Liver (tissue), 7 donors: ENCODE measurements at regions not wholly inside any gene's neighbourhood (a gene's known extent, or its start where the extent isn't known, plus 50 kb on each side); places are given as distances from the start of the nearest gene placed in this dataset.

Source experiments
- DNase-seq: peaks from one replicate; pipeline ENCODE4 v3.0.0-alpha.2; 2017; ENCODE audit warnings: low spot score
- H3K27ac ChIP-seq, 2 donors: one replicate each; pipeline ENCODE4 v1.7.0; 2013; ENCODE audit warnings: inconsistent platforms in 2 of 2, low read length in 2 of 2, control low read depth in 1 of 2, low read depth in 1 of 2, mild to moderate bottlenecking in 1 of 2
- H3K27me3 ChIP-seq, 4 donors: one replicate each; pipeline versions ENCODE4 v1.6.1 to v1.7.0; 2013; ENCODE audit warnings: low read length in 3 of 4, inconsistent platforms in 1 of 4, mild to moderate bottlenecking in 1 of 4, moderate library complexity in 1 of 4; ENCODE audit not compliant: control insufficient read depth in 4 of 4, insufficient read depth in 4 of 4
- H3K36me3 ChIP-seq, 4 donors: one replicate each; pipeline versions ENCODE4 v1.6.1 to v1.7.0; 2013; ENCODE audit warnings: low read length in 3 of 4, mild to moderate bottlenecking in 3 of 4, low read depth in 1 of 4, moderate library complexity in 1 of 4; ENCODE audit not compliant: control insufficient read depth in 4 of 4, insufficient read depth in 3 of 4
- H3K4me1 ChIP-seq, 4 donors: one replicate each; pipeline versions ENCODE4 v1.6.1 to v1.7.0; 2013; ENCODE audit warnings: low read length in 3 of 4, mild to moderate bottlenecking in 3 of 4, moderate library complexity in 1 of 4; ENCODE audit not compliant: control insufficient read depth in 4 of 4, insufficient read depth in 4 of 4
- H3K4me3 ChIP-seq, 3 donors: one replicate each; pipeline versions ENCODE4 v1.6.1 to v1.7.0; 2013; ENCODE audit warnings: low read length in 3 of 3, control low read depth in 1 of 3, low read depth in 1 of 3, mild to moderate bottlenecking in 1 of 3
- H3K9ac ChIP-seq, 2 donors: one replicate each; pipeline ENCODE4 v1.7.0; 2013; ENCODE audit warnings: low read length in 2 of 2, mild to moderate bottlenecking in 2 of 2, moderate library complexity in 2 of 2, control low read depth in 1 of 2, low read depth in 1 of 2
- H3K9me3 ChIP-seq, 4 donors: one replicate each; pipeline versions ENCODE4 v1.6.1 to v1.7.0; 2013; ENCODE audit warnings: low read length in 3 of 4; ENCODE audit not compliant: control insufficient read depth in 4 of 4
- EGR1 ChIP-seq, 2 donors: IDR thresholded peaks; 2 replicates each; pipeline ENCODE4 v1.6.1; 2016 to 2018; ENCODE audit warnings: antibody characterized with exemption in 2 of 2, low read depth in 2 of 2
- FOXA1 ChIP-seq: IDR thresholded peaks from 2 replicates; pipeline ENCODE4 v1.6.1; 2016; ENCODE audit warnings: antibody characterized with exemption
- FOXA2 ChIP-seq: IDR thresholded peaks from 2 replicates; pipeline ENCODE4 v1.6.1; 2016; ENCODE audit warnings: antibody characterized with exemption
- GABPA ChIP-seq, 2 donors: IDR thresholded peaks in 1 of 2; conservative IDR thresholded peaks in 1 of 2; 2 replicates each; pipeline ENCODE4 v1.6.1; 2016; ENCODE audit warnings: antibody characterized with exemption in 2 of 2, mild to moderate bottlenecking in 1 of 2, moderate library complexity in 1 of 2
- HNF4A ChIP-seq, 2 donors: conservative IDR thresholded peaks; 2 replicates each; pipeline ENCODE4 v1.6.1; 2016; ENCODE audit warnings: antibody characterized with exemption in 2 of 2, mild to moderate bottlenecking in 2 of 2
- HNF4G ChIP-seq: IDR thresholded peaks from 2 replicates; pipeline ENCODE4 v1.6.1; 2016; ENCODE audit warnings: antibody characterized with exemption
- JUND ChIP-seq, 2 donors: IDR thresholded peaks; 2 replicates each; pipeline ENCODE4 v1.6.1; 2016; ENCODE audit warnings: antibody characterized with exemption in 2 of 2
- MAX ChIP-seq: IDR thresholded peaks from 2 replicates; pipeline ENCODE4 v1.6.1; 2016; ENCODE audit warnings: antibody characterized with exemption
- NR2F2 ChIP-seq: IDR thresholded peaks from 2 replicates; pipeline ENCODE4 v1.6.1; 2016; ENCODE audit warnings: antibody characterized with exemption
- RAD21 ChIP-seq, 2 donors: IDR thresholded peaks; 2 replicates each; pipeline ENCODE4 v1.6.1; 2016; ENCODE audit warnings: antibody characterized with exemption in 2 of 2, mild to moderate bottlenecking in 2 of 2
- RXRA ChIP-seq, 2 donors: IDR thresholded peaks; 2 replicates each; pipeline ENCODE4 v1.6.1; 2017 to 2018; ENCODE audit warnings: antibody characterized with exemption in 2 of 2, mild to moderate bottlenecking in 1 of 2
- SP1 ChIP-seq: IDR thresholded peaks from 2 replicates; pipeline ENCODE4 v1.6.1; 2018; ENCODE audit warnings: antibody characterized with exemption, mild to moderate bottlenecking
- TAF1 ChIP-seq: conservative IDR thresholded peaks from 2 replicates; pipeline ENCODE4 v1.6.1; 2016; ENCODE audit warnings: antibody characterized with exemption, mild to moderate bottlenecking
- YY1 ChIP-seq: IDR thresholded peaks from 2 replicates; pipeline ENCODE4 v1.6.1; 2016; ENCODE audit warnings: antibody characterized with exemption, mild to moderate bottlenecking
- WGBS: extraction: QIAGEN DNeasy Blood & Tissue Kit; methylation state at CpG from one replicate; pipeline ENCODE4 v1.1.7; 2013; 5-methylcytosine and 5-hydroxymethylcytosine counted together
- TF ChIP-seq, protein P1 (sequence below): IDR thresholded peaks from 2 replicates; pipeline ENCODE4 v1.6.1; 2016; ENCODE audit warnings: antibody characterized with exemption
- TF ChIP-seq, protein P2 (sequence below): IDR thresholded peaks from 2 replicates; pipeline ENCODE4 v1.6.1; 2016; ENCODE audit warnings: antibody characterized with exemption
- TF ChIP-seq, protein P3 (sequence below): IDR thresholded peaks from 2 replicates; pipeline ENCODE4 v1.6.1; 2016; ENCODE audit warnings: antibody characterized with exemption, mild to moderate bottlenecking
- donor health status: healthy.
- donor health status: healthy.
- donor health status: healthy.
- donor health status: healthy.

GRCh38 chrX:74211911-74212310, 92.1 kb upstream of the ZCCHC13 start:
- Histone ChIP-seq H3K27me3 (no peaks in the 10 kb centered on the region), H3K27ac (no peak overlapping the region), H3K4me1 (no peaks in the 10 kb centered on the region), H3K36me3 (peaks cover 0 to 6% (median 3%) of the 10 kb centered on the region in 4 donors), H3K9me3 (no peaks in the 10 kb centered on the region), H3K4me3 (no peak overlapping the region), H3K9ac (no peak overlapping the region)
- DNase-seq, result no peak
- TF ChIP-seq RXRA (IDR thresholded peaks at IDR 0.05), result no peak
- no peak for TF ChIP-seq TAF1
- no peak for TF ChIP-seq SP1
- TF ChIP-seq, protein P1, sequence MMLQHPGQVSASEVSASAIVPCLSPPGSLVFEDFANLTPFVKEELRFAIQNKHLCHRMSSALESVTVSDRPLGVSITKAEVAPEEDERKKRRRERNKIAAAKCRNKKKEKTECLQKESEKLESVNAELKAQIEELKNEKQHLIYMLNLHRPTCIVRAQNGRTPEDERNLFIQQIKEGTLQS, result no peak
- TF ChIP-seq, protein P2, sequence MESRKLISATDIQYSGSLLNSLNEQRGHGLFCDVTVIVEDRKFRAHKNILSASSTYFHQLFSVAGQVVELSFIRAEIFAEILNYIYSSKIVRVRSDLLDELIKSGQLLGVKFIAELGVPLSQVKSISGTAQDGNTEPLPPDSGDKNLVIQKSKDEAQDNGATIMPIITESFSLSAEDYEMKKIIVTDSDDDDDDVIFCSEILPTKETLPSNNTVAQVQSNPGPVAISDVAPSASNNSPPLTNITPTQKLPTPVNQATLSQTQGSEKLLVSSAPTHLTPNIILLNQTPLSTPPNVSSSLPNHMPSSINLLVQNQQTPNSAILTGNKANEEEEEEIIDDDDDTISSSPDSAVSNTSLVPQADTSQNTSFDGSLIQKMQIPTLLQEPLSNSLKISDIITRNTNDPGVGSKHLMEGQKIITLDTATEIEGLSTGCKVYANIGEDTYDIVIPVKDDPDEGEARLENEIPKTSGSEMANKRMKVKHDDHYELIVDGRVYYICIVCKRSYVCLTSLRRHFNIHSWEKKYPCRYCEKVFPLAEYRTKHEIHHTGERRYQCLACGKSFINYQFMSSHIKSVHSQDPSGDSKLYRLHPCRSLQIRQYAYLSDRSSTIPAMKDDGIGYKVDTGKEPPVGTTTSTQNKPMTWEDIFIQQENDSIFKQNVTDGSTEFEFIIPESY, result no peak
- no peak for TF ChIP-seq NR2F2
- no peak for TF ChIP-seq FOXA2
- TF ChIP-seq, protein P3, sequence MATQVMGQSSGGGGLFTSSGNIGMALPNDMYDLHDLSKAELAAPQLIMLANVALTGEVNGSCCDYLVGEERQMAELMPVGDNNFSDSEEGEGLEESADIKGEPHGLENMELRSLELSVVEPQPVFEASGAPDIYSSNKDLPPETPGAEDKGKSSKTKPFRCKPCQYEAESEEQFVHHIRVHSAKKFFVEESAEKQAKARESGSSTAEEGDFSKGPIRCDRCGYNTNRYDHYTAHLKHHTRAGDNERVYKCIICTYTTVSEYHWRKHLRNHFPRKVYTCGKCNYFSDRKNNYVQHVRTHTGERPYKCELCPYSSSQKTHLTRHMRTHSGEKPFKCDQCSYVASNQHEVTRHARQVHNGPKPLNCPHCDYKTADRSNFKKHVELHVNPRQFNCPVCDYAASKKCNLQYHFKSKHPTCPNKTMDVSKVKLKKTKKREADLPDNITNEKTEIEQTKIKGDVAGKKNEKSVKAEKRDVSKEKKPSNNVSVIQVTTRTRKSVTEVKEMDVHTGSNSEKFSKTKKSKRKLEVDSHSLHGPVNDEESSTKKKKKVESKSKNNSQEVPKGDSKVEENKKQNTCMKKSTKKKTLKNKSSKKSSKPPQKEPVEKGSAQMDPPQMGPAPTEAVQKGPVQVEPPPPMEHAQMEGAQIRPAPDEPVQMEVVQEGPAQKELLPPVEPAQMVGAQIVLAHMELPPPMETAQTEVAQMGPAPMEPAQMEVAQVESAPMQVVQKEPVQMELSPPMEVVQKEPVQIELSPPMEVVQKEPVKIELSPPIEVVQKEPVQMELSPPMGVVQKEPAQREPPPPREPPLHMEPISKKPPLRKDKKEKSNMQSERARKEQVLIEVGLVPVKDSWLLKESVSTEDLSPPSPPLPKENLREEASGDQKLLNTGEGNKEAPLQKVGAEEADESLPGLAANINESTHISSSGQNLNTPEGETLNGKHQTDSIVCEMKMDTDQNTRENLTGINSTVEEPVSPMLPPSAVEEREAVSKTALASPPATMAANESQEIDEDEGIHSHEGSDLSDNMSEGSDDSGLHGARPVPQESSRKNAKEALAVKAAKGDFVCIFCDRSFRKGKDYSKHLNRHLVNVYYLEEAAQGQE, result no peak
- TF ChIP-seq HNF4A (conservative IDR thresholded peaks at IDR 0.05), result no peak
- no peak for TF ChIP-seq RAD21 (IDR thresholded peaks at IDR 0.05)
- no peak for TF ChIP-seq YY1
- no peak for TF ChIP-seq HNF4G
- no peak for TF ChIP-seq GABPA (IDR thresholded peaks at IDR 0.05 in 1 of 2, conservative IDR thresholded peaks at IDR 0.05 in 1 of 2)
- no peak for TF ChIP-seq EGR1 (IDR thresholded peaks at IDR 0.05; ENCODE audit: low read depth in 2 of 2)
- no peak for TF ChIP-seq FOXA1
- TF ChIP-seq MAX, result no peak
- no peak for TF ChIP-seq JUND (IDR thresholded peaks at IDR 0.05)
- 98% methylated on average over 1 of the region's 1 CpG for WGBS

DNA sequence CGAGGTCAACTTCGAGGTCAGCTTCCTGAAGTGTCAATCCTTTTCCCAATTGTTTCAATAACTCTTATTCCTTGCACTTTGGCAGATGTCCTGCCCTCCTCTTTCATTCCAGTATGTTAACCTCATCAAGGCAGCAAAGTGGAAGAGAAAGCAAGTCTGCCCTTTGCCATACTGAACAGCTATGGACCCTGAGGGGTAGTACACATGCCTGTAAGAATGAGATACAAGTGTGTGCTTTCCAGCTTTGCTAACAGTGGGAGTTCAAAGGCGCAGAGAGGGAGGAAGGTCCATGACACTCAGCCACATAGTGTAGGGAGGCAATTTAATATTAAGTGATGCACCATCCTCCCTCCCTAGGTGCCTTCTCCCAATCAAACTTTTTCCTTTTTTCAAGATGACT, 96.4 kb upstream of the ZCCHC13 start:
- Histone ChIP-seq H3K9me3 (no peaks in the 10 kb centered on the region), H3K4me1 (no peaks in the 10 kb centered on the region), H3K9ac (no peak overlapping the region), H3K36me3 (peaks cover 0 to 7% (median 3%) of the 10 kb centered on the region in 4 donors), H3K27ac (no peak overlapping the region), H3K4me3 (no peak overlapping the region), H3K27me3 (no peaks in the 10 kb centered on the region)
- DNase-seq, result no peak
- TF ChIP-seq HNF4G (no peak), NR2F2 (no peak), RAD21 (IDR thresholded peaks at IDR 0.05) (no peak), TAF1 (no peak), MAX (no peak), RXRA (IDR thresholded peaks at IDR 0.05) (no peak), FOXA1 (no peak)
- TF ChIP-seq, protein P3, result no peak
- TF ChIP-seq, protein P1, result no peak
- 98% methylated on average over 3 of the region's 3 CpGs for WGBS
